Aorta (tissue), 5 donors: ENCODE measurements at regions not wholly inside any gene's neighbourhood (a gene's known extent, or its start where the extent isn't known, plus 50 kb on each side); places are given as distances from the start of the nearest gene placed in this dataset.

Experiments
- ATAC-seq: fragments of 200-7000 bp; cut with Tn5 transposase; one replicate; pipeline ENCODE4 v1.9.1; 2022; ENCODE audit warnings: moderate library complexity; ENCODE audit not compliant: low FRiP score
- DNase-seq, 2 donors: peaks; one replicate each; pipeline ENCODE4 v3.0.0-alpha.2; 2020
- H3K27ac ChIP-seq, 2 donors: one replicate each; pipeline ENCODE4 v1.5.1; 2013; ENCODE audit warnings: low read length in 2 of 2, mild to moderate bottlenecking in 2 of 2, moderate library complexity in 2 of 2, control low read depth in 1 of 2, inconsistent platforms in 1 of 2, low read depth in 1 of 2
- H3K27me3 ChIP-seq, 2 donors: one replicate each; pipeline ENCODE4 v1.6.1; 2013; ENCODE audit warnings: control low read depth in 1 of 2, low read length in 1 of 2, mild to moderate bottlenecking in 1 of 2, moderate library complexity in 1 of 2; ENCODE audit not compliant: insufficient read depth in 2 of 2, control insufficient read depth in 1 of 2
- H3K36me3 ChIP-seq, 2 donors: one replicate each; pipeline ENCODE4 v1.6.1; 2013; ENCODE audit warnings: control low read depth in 1 of 2, low read length in 1 of 2, mild to moderate bottlenecking in 1 of 2; ENCODE audit not compliant: insufficient read depth in 2 of 2, control insufficient read depth in 1 of 2
- H3K4me1 ChIP-seq, 2 donors: one replicate each; pipeline ENCODE4 v1.6.1; 2013; ENCODE audit warnings: low read length in 2 of 2, control low read depth in 1 of 2, mild to moderate bottlenecking in 1 of 2, moderate library complexity in 1 of 2; ENCODE audit not compliant: insufficient read depth in 2 of 2, control insufficient read depth in 1 of 2
- H3K4me3 ChIP-seq, 2 donors: one replicate each; pipeline ENCODE4 v1.5.1; 2013; ENCODE audit warnings: low read length in 2 of 2, control low read depth in 1 of 2, mild to moderate bottlenecking in 1 of 2
- H3K9me3 ChIP-seq: one replicate; pipeline ENCODE4 v1.6.1; 2013; ENCODE audit warnings: mild to moderate bottlenecking, low read length; ENCODE audit not compliant: control insufficient read depth
- WGBS, 2 donors: extraction: QIAGEN DNeasy Blood & Tissue Kit; methylation state at CpG; one replicate each; pipeline ENCODE4 v1.1.7; 2013; 5-methylcytosine and 5-hydroxymethylcytosine counted together
- intact Hi-C, 2 donors: fragments of 100-400 bp; cut with DNase I; formaldehyde crosslinking; loops; one replicate each; pipeline versions ENCODE4 v1.14.2 to v1.15.0; 2022
- donor health status: healthy with polysubstance abuse.
- donor health status: Bipolar disorder and iron deficiency.
- donor health status: DM: no; HTN: no; CAD: no.
- donor health status: DM: no; HTN: no; CAD: no.
- donor health status: DM: yes; HTN: yes; CAD: no.

DNA sequence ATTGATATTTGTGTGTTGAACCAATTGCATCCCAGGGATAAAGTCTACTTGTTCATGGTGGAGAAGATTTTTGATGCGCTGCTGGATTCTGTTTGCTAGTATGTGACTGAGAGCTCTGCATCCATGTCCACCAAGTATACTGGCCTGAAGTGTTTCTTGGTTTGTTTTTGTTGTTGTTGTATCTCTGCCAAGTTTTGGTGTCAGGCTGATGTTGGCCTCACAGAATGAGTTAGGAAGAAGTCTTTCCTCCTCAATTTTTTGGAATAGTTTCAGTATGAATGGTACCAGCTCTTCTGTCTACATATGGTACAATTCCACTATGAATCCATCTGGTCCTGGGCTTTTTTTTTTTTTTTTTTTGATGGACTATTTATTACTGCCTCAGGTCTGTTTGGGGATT is 50.9 kb upstream of the OSTN start:
- ATAC-seq (no peak), DNase-seq (no peak)
- intact Hi-C loops: no loop called here
- 93 to 97% methylated on average over 1 of the region's 1 CpG for WGBS, 2 donors
- Histone ChIP-seq H3K36me3 (no peaks in the 10 kb centered on the region), H3K4me3 (no peak overlapping the region), H3K9me3 (no peaks in the 10 kb centered on the region), H3K4me1 (no peaks in the 10 kb centered on the region), H3K27me3 (no peaks in the 10 kb centered on the region), H3K27ac (no peak overlapping the region)

DNA sequence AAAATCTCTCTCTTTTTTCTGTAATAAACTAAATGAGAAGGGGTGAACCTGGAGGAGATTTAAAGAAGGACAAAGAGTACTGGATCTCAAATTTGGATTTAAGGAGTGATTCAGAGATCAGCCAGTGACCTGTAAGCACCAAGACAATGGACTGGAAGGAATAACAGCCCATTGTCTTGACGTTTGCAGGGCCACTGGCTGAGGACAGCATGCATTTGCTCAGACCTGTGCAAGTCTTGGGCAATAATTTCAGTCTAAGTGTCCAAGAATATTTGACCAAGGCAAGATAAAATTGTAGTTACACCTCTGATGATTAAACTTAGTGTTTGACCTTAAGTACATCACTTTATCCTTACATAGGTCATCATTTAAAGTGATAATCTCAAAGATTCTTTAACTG is 55.8 kb upstream of the OSTN start:
- DNase-seq (no peak), ATAC-seq (no peak)
- no peaks in the 10 kb centered on the region for H3K4me1 ChIP-seq
- H3K9me3 ChIP-seq: no peaks in the 10 kb centered on the region
- H3K4me3 ChIP-seq: no peak overlapping the region
- no peaks in the 10 kb centered on the region for H3K27me3 ChIP-seq
- intact Hi-C loops: no loop called here
- H3K36me3 ChIP-seq: no peaks in the 10 kb centered on the region
- 50 to 80% methylated on average over 1 of the region's 1 CpG for WGBS, 2 donors
- no peak overlapping the region for H3K27ac ChIP-seq

DNA sequence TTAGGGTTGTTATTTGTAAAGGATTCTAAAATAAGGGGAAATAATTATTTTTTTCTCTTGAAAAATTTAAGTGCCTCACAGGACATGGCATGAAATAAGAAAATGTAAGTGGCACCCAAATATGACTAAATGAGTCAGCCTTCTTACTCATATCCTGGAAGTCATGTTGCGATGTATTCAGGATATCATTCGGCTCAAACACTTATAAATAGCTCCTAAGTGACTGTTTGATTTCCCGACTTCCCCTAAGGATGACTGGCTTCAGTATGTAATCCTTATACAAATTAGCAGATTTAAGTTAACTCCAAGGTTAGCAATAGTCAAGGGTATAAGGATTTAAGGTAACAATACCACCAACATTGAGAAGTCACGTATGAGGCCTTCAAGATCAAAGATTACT is 57.3 kb upstream of the OSTN start:
- 31 to 45% methylated on average over 4 of the region's 4 CpGs for WGBS, 2 donors
- Histone ChIP-seq H3K4me3 (no peak overlapping the region), H3K9me3 (no peaks in the 10 kb centered on the region), H3K27me3 (no peaks in the 10 kb centered on the region), H3K36me3 (no peaks in the 10 kb centered on the region), H3K4me1 (no peaks in the 10 kb centered on the region), H3K27ac (no peak overlapping the region)
- DNase-seq (no peak), ATAC-seq (no peak)
- intact Hi-C loops: no loop called here

DNA sequence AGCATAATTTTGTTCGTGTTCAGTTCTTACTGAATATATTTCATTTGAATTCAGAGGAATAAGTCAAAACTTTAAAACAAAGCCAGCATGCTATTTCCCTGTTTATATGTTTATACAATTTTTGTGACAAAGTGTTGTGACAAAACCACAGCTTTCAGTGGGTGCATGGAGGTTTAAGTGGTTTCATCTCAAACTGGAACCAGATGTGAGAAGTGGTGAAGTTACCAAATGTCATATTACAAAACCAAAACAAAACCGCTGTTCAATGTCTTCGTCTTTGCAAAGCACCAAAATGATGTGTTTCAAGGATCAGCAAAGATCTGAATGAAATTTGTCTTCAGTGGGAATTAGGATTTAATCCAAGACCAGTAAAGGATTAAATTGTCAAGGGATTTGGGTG is 59.3 kb upstream of the OSTN start:
- no peaks in the 10 kb centered on the region for H3K27me3 ChIP-seq
- ATAC-seq (no peak), DNase-seq (no peak)
- H3K9me3 ChIP-seq: no peaks in the 10 kb centered on the region
- H3K36me3 ChIP-seq: no peaks in the 10 kb centered on the region
- no peak overlapping the region for H3K4me3 ChIP-seq
- H3K27ac ChIP-seq: no peak overlapping the region
- WGBS, 2 donors: 80 to 82% methylated on average over 3 of the region's 3 CpGs
- intact Hi-C loops: no loop called here
- H3K4me1 ChIP-seq: no peaks in the 10 kb centered on the region

DNA sequence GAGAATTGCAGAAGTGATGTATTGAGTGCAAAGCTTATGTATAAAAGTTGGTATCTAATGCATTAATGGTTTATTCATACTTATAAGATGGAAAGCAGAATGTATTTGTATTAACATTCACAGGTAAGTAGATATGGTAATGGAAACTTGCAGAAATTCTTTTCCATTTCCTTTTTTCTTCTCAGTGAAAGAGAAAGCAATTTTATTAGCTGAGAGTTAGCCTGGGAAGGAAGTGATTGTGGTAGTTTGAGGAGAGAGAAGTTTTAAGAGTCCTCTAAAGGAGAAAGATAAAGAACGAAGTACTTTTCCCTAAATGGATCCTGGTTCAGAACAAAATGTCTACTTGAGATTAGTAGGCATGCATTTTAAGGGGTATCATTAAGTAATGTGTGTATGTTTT is 60.1 kb upstream of the OSTN start:
- ATAC-seq (no peak), DNase-seq (no peak)
- Histone ChIP-seq H3K4me1 (no peaks in the 10 kb centered on the region), H3K4me3 (no peak overlapping the region), H3K27ac (no peak overlapping the region), H3K36me3 (no peaks in the 10 kb centered on the region), H3K27me3 (no peaks in the 10 kb centered on the region), H3K9me3 (no peaks in the 10 kb centered on the region)
- WGBS, 2 donors: 64 to 74% methylated on average over 1 of the region's 1 CpG
- intact Hi-C loops: no loop called here

DNA sequence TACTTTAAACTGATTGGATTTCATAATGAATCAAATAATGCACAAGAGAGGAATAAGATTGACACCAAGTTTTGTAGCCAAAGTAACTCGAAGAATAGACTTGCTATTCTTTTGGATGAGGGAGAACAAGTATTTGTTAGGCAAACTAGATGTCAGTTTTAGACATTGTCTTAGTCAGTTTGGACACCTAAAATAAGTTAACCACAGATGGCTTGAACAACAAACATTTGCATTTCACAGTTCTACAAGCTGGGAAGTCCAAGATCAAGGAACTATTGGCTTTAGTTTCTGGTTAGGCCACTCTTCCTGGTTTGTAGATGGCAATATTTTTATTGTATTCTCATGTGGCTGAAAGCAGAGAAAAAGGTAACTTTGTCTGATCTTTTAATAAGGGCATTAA is 61.3 kb upstream of the OSTN start:
- Histone ChIP-seq H3K36me3 (no peaks in the 10 kb centered on the region), H3K9me3 (no peaks in the 10 kb centered on the region), H3K27me3 (no peaks in the 10 kb centered on the region), H3K4me3 (no peak overlapping the region), H3K4me1 (no peaks in the 10 kb centered on the region), H3K27ac (no peak overlapping the region)
- no peak for ATAC-seq
- 81 to 84% methylated on average over 1 of the region's 1 CpG for WGBS, 2 donors
- DNase-seq: no peak
- intact Hi-C loops: no loop called here

DNA sequence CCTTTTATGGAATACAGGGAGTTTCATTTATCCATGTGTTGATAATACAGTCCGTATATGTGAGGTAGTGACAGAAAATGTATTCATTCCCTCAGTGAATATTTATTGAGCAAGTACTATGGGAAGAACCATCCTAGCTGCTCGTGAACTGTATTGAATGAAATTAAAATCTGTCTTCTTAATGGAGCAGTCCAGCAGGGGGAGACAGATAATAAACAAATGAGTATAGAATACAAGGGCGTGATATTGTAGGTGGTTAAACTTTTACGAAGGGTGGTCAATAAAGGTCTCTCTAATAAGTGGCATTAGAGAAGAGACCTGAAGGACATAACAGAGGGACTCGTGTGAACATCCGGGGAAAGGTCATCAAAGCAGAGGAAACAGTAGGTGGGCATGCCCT is 62.7 kb upstream of the OSTN start:
- Histone ChIP-seq H3K27ac (no peak overlapping the region), H3K9me3 (no peaks in the 10 kb centered on the region), H3K27me3 (no peaks in the 10 kb centered on the region), H3K4me3 (no peak overlapping the region), H3K4me1 (no peaks in the 10 kb centered on the region), H3K36me3 (no peaks in the 10 kb centered on the region)
- DNase-seq: no peak
- WGBS, 2 donors: 80 to 82% methylated on average over 6 of the region's 6 CpGs
- ATAC-seq: no peak
- intact Hi-C loops: no loop called here

DNA sequence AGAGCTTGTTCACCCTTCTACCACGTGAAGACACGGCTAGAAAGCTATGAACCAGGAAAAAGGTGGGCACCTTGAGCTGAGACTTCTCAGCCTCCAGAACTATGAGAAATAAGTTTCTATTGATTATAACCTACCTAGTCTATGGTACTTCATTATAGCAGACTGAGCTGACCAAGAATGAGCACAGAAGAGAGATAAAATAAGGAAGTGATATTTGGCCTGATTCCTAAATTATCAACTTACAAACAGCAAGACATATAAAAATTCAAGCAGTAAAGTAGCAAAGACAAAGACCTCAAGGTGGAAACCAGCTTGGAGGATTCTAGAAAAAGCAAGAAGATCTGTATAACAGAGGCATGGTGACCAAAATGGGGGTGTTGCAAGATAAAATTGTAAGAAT is 63.9 kb upstream of the OSTN start:
- no peak for DNase-seq
- WGBS, 2 donors: 97 to 98% methylated on average over 2 of the region's 2 CpGs
- Histone ChIP-seq H3K36me3 (no peaks in the 10 kb centered on the region), H3K27ac (no peak overlapping the region), H3K9me3 (no peaks in the 10 kb centered on the region), H3K4me1 (no peaks in the 10 kb centered on the region), H3K4me3 (no peak overlapping the region), H3K27me3 (no peaks in the 10 kb centered on the region)
- ATAC-seq: no peak
- intact Hi-C loops: no loop called here

DNA sequence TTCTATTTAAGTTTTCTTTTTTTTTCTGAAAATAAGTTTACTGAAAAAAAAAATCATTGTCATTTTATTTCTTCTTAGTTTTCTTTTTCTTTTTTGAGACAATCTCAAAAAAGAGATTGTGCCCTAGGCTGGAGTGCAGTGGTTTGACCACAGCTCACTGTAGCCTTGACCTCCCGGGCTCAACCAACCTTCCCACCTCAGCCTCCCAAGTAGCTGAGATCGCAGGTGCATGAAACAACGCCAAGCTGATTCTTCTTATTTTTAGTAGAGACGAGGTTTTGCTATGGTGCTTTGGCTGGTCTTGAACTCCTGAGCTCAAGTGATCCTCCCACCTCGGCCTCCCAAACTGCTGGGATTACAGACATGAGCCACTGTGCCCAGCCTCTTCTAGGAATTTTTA is 65.7 kb upstream of the OSTN start:
- H3K27ac ChIP-seq: no peak overlapping the region
- intact Hi-C loops: no loop called here
- 94 to 95% methylated on average over 5 of the region's 5 CpGs for WGBS, 2 donors
- DNase-seq (no peak), ATAC-seq (no peak)
- no peak overlapping the region for H3K4me3 ChIP-seq
- no peaks in the 10 kb centered on the region for H3K4me1 ChIP-seq
- H3K27me3 ChIP-seq: no peaks in the 10 kb centered on the region
- no peaks in the 10 kb centered on the region for H3K36me3 ChIP-seq
- H3K9me3 ChIP-seq: no peaks in the 10 kb centered on the region
